ENCODE measurements at regions not wholly inside any gene's neighbourhood (a gene's known extent, or its start where the extent isn't known, plus 50 kb on each side); places are given as distances from the start of the nearest gene placed in this dataset.

DNA sequence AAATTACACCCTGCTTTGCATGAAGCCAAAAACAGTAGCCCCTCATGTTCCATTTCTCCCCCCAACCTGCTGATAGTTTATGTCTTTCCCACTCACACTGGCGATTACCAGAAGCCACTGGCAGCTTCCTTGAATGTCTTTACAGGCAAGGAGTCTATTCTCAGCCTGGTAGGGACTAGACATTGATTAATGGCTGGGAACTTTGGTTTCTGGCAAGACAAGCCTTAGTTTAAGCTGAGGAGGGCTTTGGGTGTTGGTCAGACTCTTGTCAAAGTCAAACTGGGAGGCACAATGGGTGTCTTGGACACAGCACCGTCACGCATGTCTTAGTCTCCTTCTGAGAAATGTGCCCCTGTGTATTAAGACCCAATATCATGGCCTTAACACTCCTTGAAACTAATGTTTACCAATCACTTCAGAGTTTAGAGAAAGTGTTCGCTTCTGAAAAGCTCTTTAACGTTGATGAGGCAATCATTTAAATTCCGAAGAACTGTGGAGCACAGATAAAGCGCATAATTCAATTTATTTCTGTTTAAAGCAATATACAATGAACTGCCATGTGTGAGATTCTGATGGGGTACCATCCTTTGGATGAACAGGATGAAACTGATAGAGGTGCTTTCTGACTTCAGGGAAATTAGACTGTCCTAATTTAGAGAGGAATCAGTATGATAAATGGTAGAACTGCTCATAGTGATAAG lies 53.9 kb upstream of the CPEB4 start:
- DNase-seq (ENCODE audit: extremely low read depth in 1 of 11, low read depth in 9 of 11, low spot score in 4 of 11) = no peak

DNA sequence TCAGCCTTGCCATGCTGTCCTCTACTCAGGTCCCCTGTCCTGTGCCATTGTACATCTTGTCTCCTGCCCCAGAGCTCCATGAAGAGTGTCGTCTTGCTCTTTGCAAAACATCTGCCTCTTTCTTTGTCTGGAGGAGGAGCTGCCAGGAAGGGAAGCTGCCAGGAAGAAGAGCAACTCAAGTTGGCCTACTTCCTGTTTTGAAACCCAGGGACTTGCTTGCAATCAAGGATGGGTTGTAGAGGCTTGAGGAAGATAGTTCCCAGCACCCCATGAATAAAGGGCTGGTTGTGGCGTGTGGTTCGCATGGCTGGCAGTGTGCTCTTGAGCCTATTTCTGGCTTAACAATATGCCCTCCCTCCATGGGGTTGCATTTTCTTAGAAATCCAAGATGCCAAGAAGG lies 53.0 kb upstream of the CPEB4 start:
- DNase-seq (ENCODE audit: extremely low read depth in 1 of 11, low read depth in 9 of 11, low spot score in 4 of 11) = no peak

DNA sequence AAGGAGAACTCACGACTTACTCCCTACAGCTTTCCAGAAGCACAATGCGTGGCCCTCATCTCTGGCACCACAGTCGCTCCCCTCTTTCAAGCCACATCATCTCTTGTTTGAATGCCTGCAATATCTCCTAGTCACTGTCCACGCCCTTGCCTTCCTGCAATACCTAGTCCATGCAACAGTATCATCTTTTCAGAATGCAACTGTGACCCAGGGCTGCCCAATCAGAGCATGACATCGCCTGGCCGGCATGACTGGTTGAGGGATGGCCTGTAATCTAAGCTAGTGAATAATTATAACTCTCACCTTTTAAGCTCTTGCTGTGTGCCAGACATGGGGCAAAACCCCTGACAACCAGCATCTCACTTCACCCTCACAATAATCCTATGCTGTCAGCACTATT lies 52.5 kb upstream of the CPEB4 start:
- DNase-seq (ENCODE audit: extremely low read depth in 1 of 11, low read depth in 9 of 11, low spot score in 4 of 11) = no peak

DNA sequence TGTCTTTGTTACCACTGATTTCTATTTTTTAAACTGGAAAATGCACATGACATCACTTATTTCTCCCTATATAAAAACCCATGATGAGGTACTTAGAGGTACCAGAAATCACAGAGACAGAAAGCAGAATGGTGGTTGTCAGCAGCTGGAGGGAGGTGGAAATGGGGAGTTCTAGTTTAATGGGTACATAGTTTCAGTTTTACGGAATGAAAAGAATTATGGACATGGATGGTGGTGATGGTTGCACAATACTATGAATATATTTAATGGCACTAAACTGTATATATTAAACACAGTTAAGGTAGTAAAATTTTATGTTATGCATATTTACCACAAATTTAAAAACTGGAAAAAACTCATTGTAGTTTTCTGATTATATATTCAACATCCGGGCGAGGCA lies 50.5 kb upstream of the CPEB4 start:
- DNase-seq (ENCODE audit: extremely low read depth in 1 of 11, low read depth in 9 of 11, low spot score in 4 of 11) = no peak
